ENCODE measurements at regions not wholly inside any gene's neighbourhood (a gene's known extent, or its start where the extent isn't known, plus 50 kb on each side); places are given as distances from the start of the nearest gene placed in this dataset.

DNA sequence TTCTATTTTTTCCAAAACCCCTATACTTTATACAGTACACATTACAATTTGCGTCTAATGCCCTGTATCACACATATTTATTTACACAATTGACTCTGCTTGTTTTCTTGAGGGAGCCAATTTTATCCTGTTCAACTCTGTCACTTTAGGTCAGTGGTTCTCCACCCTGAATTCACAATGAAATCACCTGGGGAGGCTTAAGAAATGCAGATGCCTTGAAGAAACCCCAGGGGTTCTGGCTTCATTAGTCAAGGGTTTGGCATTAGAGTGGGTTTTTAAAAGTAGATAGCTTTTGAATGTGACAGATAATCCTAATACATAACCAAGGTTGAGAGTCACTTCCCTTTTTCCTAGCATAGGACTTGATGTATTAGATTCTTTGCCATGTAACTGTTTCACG, 398.6 kb upstream of the ERCC4 start:
- Histone ChIP-seq H3K4me3 (ENCODE audit: low read length) (peak overlapping the region; percentile 11), H3K4me1 (ENCODE audit: insufficient read depth, low read length) (peaks cover 24% of the 10 kb centered on the region), H3K27ac (ENCODE audit: low read depth, low read length) (peak overlapping the region; percentile 91), H3K9me3 (ENCODE audit: insufficient read depth, low read depth, low read length) (no peaks in the 10 kb centered on the region), H3K36me3 (ENCODE audit: insufficient read depth, low read length) (no peaks in the 10 kb centered on the region), H3K27me3 (ENCODE audit: insufficient read depth, low read length) (no peaks in the 10 kb centered on the region), H3K9ac (ENCODE audit: low read depth, low read length) (no peak overlapping the region)
- WGBS: 9% methylated on average over 2 of the region's 2 CpGs

DNA sequence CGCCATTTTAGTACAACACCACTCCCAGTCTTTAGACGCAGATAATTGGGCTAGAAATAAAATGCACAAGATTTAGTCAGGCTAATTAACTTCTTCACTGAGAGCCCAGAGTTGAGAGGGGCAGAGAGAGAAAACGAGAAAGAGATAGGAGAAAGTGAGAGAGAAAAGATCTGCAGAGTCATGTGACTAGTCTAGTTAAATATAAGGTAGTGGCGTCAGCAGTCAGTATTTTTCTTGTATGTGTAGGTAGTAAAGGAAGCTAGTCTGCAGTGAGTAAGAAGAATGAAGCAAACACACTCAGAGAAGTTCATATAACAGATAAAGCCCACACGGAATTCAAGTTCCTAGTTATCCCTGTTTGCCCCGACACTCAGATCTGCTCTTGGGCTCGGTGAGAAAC, 392.6 kb upstream of the ERCC4 start:
- no peaks in the 10 kb centered on the region for H3K27me3 ChIP-seq (ENCODE audit: insufficient read depth, low read length)
- no peak overlapping the region for H3K27ac ChIP-seq (ENCODE audit: low read depth, low read length)
- H3K9ac ChIP-seq (ENCODE audit: low read depth, low read length): no peak overlapping the region
- H3K4me1 ChIP-seq (ENCODE audit: insufficient read depth, low read length): peaks cover 8% of the 10 kb centered on the region
- no peaks in the 10 kb centered on the region for H3K36me3 ChIP-seq (ENCODE audit: insufficient read depth, low read length)
- no peaks in the 10 kb centered on the region for H3K9me3 ChIP-seq (ENCODE audit: insufficient read depth, low read depth, low read length)
- WGBS: 94% methylated on average over 7 of the region's 7 CpGs
- no peak overlapping the region for H3K4me3 ChIP-seq (ENCODE audit: low read length)

DNA sequence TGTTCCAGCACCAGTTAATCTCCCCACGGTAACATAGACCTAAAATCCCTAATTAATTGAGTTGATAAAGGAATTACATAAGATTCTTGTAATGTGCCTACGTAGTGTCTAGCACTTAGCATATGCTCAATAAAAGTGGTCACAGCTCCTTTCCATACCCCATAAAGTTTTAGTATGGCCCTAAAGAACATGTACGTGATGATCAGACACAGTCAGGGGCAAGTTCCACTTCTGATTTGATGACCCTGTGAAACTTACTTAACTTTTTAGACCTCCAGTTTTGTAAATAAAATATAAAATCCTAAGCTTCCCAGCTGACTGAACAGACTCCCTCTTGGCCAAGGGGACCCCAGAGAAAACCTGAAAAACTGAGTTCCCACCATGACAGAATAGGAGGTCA, 391.3 kb upstream of the ERCC4 start:
- no peaks in the 10 kb centered on the region for H3K27me3 ChIP-seq (ENCODE audit: insufficient read depth, low read length)
- H3K9me3 ChIP-seq (ENCODE audit: insufficient read depth, low read depth, low read length): no peaks in the 10 kb centered on the region
- H3K36me3 ChIP-seq (ENCODE audit: insufficient read depth, low read length): no peaks in the 10 kb centered on the region
- H3K27ac ChIP-seq (ENCODE audit: low read depth, low read length): no peak overlapping the region
- H3K4me1 ChIP-seq (ENCODE audit: insufficient read depth, low read length): peaks cover 3% of the 10 kb centered on the region; the same call in 1 of the 2 replicates
- H3K9ac ChIP-seq (ENCODE audit: low read depth, low read length): no peak overlapping the region
- WGBS: 94% methylated on average over 2 of the region's 3 CpGs
- H3K4me3 ChIP-seq (ENCODE audit: low read length): no peak overlapping the region

DNA sequence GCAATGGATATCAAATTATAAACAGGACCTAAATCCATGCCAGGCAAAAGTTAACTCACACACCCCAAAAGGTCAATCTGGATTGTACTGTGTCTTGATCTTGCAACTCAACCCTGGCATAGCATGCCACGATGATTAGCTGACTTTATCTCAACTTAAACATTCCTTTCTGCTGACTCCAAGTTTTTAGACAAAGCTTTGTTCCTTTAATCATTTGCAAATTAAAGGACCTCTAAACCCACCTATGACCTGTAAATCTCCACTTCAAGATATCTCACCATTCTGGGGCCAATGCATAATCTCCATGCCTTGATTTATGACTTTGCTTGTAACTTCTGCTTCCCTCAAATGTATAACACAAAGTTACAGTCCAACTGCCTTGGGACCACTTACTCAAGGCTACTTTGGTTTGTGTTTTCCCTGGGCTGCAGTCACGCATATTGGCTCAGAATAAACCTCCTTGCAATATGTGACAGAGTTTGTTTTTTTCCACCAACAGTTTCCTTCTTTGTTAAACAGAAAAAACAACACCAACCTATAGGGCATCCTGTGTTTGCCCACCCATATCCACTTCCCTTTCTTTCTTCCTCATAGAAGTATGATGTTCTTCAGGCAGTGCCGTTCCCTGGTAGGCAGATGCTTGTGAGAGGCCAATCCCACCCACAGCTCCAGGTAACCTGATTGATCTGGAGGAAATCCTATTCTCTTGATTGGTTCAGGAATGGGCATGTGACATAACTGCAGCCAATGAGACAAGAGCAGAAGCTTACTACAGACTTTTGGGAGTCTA, 390.6 kb upstream of the ERCC4 start:
- Histone ChIP-seq H3K27me3 (ENCODE audit: insufficient read depth, low read length) (no peaks in the 10 kb centered on the region), H3K9ac (ENCODE audit: low read depth, low read length) (no peak overlapping the region), H3K27ac (ENCODE audit: low read depth, low read length) (no peak overlapping the region)

DNA sequence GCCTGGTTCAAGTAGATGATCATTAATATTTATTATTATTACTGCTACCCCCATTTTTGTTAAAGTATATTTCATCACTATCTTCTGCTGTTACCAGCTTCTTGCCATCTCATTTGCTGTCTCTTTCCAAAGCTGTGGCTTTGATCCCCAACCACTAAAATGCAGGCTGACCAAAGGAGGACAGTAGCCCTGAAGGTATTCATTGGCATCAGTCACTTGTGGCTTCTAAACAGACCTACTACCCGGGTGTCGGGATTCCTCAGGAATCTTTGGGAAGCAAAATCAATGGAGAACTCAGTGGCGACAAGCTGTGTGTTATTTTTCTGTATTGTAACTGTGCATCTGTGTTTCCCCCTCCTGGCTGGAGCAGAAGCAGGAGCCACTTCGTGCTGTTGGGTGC, 379.2 kb upstream of the ERCC4 start:
- Histone ChIP-seq H3K4me3 (ENCODE audit: low read length) (no peak overlapping the region), H3K27me3 (ENCODE audit: insufficient read depth, low read length) (no peaks in the 10 kb centered on the region), H3K4me1 (ENCODE audit: insufficient read depth, low read length) (no peaks in the 10 kb centered on the region), H3K9me3 (ENCODE audit: insufficient read depth, low read depth, low read length) (no peaks in the 10 kb centered on the region), H3K9ac (ENCODE audit: low read depth, low read length) (no peak overlapping the region), H3K36me3 (ENCODE audit: insufficient read depth, low read length) (no peaks in the 10 kb centered on the region), H3K27ac (ENCODE audit: low read depth, low read length) (no peak overlapping the region)
- WGBS: 94% methylated on average over 4 of the region's 4 CpGs

More for the DNA sequence above, 390.6 kb upstream of the ERCC4 start:
- Histone ChIP-seq H3K9me3 (ENCODE audit: insufficient read depth, low read depth, low read length) (no peaks in the 10 kb centered on the region), H3K4me1 (ENCODE audit: insufficient read depth, low read length) (peaks cover 3% of the 10 kb centered on the region; the same call in 1 of the 2 replicates), H3K4me3 (ENCODE audit: low read length) (no peak overlapping the region), H3K36me3 (ENCODE audit: insufficient read depth, low read length) (no peaks in the 10 kb centered on the region)
- WGBS: 84% methylated on average over 3 of the region's 3 CpGs

DNA sequence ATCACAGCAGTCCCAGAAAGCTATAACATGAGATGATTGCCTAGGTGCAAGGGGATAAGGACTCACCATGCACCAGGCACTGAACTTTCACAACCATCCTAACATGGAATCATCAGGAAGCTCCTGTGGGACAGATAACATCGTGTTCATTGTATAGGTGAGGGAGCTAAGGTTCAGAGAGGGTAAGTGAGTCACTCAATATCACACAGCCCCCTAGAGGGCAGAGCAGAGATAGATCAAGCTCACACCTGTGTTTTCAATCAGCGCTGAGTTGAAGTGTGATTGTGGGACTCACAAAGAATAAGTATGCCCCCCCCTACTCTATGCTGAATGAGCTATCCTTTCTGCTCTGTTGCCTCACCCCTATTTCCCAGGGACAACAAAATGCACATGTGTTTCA, 377.7 kb upstream of the ERCC4 start:
- Histone ChIP-seq H3K27me3 (ENCODE audit: insufficient read depth, low read length) (no peaks in the 10 kb centered on the region), H3K4me1 (ENCODE audit: insufficient read depth, low read length) (no peaks in the 10 kb centered on the region), H3K27ac (ENCODE audit: low read depth, low read length) (no peak overlapping the region), H3K4me3 (ENCODE audit: low read length) (no peak overlapping the region), H3K9ac (ENCODE audit: low read depth, low read length) (no peak overlapping the region), H3K9me3 (ENCODE audit: insufficient read depth, low read depth, low read length) (no peaks in the 10 kb centered on the region), H3K36me3 (ENCODE audit: insufficient read depth, low read length) (no peaks in the 10 kb centered on the region)
- WGBS: 100% methylated on average over 1 of the region's 2 CpGs

DNA sequence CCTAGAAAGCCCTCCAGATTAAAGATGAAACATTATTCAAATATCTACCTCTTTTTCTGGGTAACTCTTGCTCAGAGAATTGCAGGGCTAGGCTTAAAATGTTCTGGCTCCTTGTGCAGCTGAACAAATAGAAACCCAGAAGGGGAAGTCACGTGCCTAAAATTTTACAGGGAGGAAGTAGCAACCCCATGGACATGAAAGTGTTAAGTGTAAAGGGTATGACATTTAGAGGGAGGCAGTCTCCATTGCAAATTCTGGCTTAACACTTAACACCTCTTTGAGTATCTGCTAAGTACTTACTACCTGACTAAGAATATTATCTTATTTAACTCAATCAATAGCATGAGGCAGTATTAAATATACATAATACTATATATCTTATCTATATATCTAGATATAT, 376.1 kb upstream of the ERCC4 start:
- H3K4me3 ChIP-seq (ENCODE audit: low read length): no peak overlapping the region
- 69% methylated on average over 1 of the region's 1 CpG for WGBS

DNA sequence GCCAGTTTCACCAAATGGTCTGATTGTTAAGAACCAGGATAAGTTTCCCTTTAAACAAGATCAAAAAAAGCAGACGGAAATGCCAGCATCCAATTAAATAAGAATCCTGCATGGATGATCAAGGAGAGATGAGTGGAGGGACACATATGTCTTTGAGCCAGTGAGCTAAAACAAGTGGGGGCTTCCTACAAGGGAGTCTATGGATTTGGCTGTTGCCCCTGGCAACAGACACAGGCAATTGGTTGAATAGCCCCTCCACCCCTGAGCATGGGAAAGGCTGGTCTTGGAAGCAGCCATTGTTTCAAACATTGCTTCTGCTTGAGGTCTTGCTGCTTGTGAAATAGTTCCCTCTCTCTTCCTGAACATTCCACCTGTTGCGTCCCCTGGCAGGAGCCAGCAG, 374.7 kb upstream of the ERCC4 start:
- 91% methylated on average over 2 of the region's 2 CpGs for WGBS
- H3K36me3 ChIP-seq (ENCODE audit: insufficient read depth, low read length): no peaks in the 10 kb centered on the region
- no peak overlapping the region for H3K27ac ChIP-seq (ENCODE audit: low read depth, low read length)
- H3K4me3 ChIP-seq (ENCODE audit: low read length): no peak overlapping the region
- no peaks in the 10 kb centered on the region for H3K4me1 ChIP-seq (ENCODE audit: insufficient read depth, low read length)
- H3K9me3 ChIP-seq (ENCODE audit: insufficient read depth, low read depth, low read length): no peaks in the 10 kb centered on the region
- H3K9ac ChIP-seq (ENCODE audit: low read depth, low read length): no peak overlapping the region
- H3K27me3 ChIP-seq (ENCODE audit: insufficient read depth, low read length): no peaks in the 10 kb centered on the region

More for the DNA sequence above, 376.1 kb upstream of the ERCC4 start:
- H3K27ac ChIP-seq (ENCODE audit: low read depth, low read length): no peak overlapping the region
- no peaks in the 10 kb centered on the region for H3K9me3 ChIP-seq (ENCODE audit: insufficient read depth, low read depth, low read length)
- H3K27me3 ChIP-seq (ENCODE audit: insufficient read depth, low read length): no peaks in the 10 kb centered on the region
- H3K36me3 ChIP-seq (ENCODE audit: insufficient read depth, low read length): no peaks in the 10 kb centered on the region
- H3K9ac ChIP-seq (ENCODE audit: low read depth, low read length): no peak overlapping the region
- H3K4me1 ChIP-seq (ENCODE audit: insufficient read depth, low read length): no peaks in the 10 kb centered on the region

DNA sequence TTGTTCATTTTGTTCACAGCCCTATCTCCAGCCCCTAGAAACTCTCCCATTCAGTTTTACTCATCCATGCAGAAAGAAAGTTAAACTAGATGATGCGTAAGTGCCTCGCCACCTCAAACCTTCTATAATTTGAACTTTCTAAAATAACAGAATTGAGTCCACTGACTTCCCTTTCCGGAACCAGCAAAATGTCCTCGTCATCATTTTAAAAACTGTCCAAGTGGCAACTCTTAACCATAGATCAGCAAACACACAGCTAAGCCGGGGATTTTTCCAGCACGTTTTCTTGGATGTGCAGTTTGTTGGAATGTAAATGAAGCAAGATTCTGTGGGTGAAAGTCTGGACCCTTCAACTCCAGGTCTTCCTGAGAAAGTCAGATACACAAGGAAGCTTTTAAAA, 369.7 kb upstream of the ERCC4 start:
- peaks cover 12% of the 10 kb centered on the region; the same call in 1 of the 2 replicates for H3K4me1 ChIP-seq (ENCODE audit: insufficient read depth, low read length)
- no peak overlapping the region for H3K4me3 ChIP-seq (ENCODE audit: low read length)
- H3K36me3 ChIP-seq (ENCODE audit: insufficient read depth, low read length): no peaks in the 10 kb centered on the region
- no peaks in the 10 kb centered on the region; the same call in 1 of the 2 replicates for H3K9me3 ChIP-seq (ENCODE audit: insufficient read depth, low read depth, low read length)
- no peak overlapping the region for H3K9ac ChIP-seq (ENCODE audit: low read depth, low read length)
- WGBS: 96% methylated on average over 6 of the region's 6 CpGs
- no peaks in the 10 kb centered on the region for H3K27me3 ChIP-seq (ENCODE audit: insufficient read depth, low read length)
- no peak overlapping the region for H3K27ac ChIP-seq (ENCODE audit: low read depth, low read length)

DNA sequence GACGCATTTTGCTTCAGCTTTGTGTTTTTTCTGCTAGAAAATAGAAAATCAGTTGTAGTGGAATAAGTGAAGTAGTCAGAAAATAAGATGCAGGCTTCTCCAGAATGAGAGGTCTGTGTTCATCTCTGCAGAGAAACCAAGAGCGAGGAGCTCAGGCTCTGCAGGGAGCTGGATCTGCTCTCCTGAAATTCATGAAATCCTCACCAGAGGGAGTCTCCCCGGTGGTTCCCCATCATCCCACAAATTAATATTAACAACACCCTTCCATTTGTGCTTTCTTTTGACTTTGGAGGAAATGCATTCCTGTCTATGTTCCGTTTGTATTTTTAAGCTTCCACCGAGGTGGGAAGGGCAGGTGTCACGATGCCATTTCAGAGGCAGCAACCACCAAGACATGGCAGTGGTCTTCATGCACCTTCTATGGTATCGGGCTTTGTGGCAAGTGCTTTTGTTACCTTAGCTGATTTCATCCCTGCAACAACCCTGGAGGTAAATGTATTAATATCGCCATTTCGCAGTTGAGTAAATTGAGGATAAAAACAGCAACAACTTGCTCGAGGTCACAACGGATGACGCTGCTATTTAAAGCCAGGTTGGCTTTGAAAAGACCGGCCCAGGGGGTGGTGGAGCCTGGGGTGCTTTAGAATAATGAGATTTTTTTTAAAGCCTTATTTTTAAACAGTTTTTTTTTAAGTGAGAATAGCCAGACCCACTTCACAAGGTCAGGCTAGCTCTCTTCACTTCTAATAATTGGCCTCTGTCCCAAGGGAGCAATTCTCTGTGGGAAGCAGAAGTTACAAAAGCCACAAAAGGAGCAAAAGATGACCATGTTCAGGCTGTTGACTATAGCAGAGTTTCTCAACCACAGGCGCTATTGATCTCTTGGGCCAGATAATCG, 367.6 kb upstream of the ERCC4 start:
- Histone ChIP-seq H3K9me3 (ENCODE audit: insufficient read depth, low read depth, low read length) (no peaks in the 10 kb centered on the region; the same call in 1 of the 2 replicates), H3K27me3 (ENCODE audit: insufficient read depth, low read length) (no peaks in the 10 kb centered on the region), H3K9ac (ENCODE audit: low read depth, low read length) (no peak overlapping the region), H3K36me3 (ENCODE audit: insufficient read depth, low read length) (no peaks in the 10 kb centered on the region), H3K4me3 (ENCODE audit: low read length) (no peak overlapping the region), H3K4me1 (ENCODE audit: insufficient read depth, low read length) (peaks cover 21% of the 10 kb centered on the region), H3K27ac (ENCODE audit: low read depth, low read length) (no peak overlapping the region)
- 78% methylated on average over 15 of the region's 15 CpGs for WGBS

DNA sequence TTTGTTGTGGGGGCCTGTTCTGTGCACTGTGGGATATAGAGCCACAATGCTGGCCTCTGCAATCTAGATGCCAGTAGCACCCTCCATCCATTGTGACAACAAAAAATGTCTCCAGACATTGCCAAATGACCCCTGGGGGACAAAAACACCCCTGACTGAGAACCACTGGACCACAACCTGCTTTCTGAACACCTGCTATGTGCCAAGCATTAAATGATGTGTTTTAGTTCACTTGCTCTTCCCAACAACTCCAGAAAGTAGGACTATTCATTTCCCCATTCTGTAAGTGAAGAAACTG, 367.0 kb upstream of the ERCC4 start:
- Histone ChIP-seq H3K36me3 (ENCODE audit: insufficient read depth, low read length) (no peaks in the 10 kb centered on the region), H3K27me3 (ENCODE audit: insufficient read depth, low read length) (no peaks in the 10 kb centered on the region), H3K9ac (ENCODE audit: low read depth, low read length) (no peak overlapping the region), H3K9me3 (ENCODE audit: insufficient read depth, low read depth, low read length) (no peaks in the 10 kb centered on the region; the same call in 1 of the 2 replicates), H3K27ac (ENCODE audit: low read depth, low read length) (no peak overlapping the region), H3K4me3 (ENCODE audit: low read length) (no peak overlapping the region), H3K4me1 (ENCODE audit: insufficient read depth, low read length) (peaks cover 21% of the 10 kb centered on the region)

Data from HUES64 (cell line).